ENCODE measurements at regions not wholly inside any gene's neighbourhood (a gene's known extent, or its start where the extent isn't known, plus 50 kb on each side); places are given as distances from the start of the nearest gene placed in this dataset.

GRCh38 chr18:8998481-8999217, 103.8 kb upstream of the NDUFV2 start:
- no peaks in the 10 kb centered on the region for H3K27me3 ChIP-seq (ENCODE audit: control insufficient read depth in 2 of 2, insufficient read depth in 2 of 2, low read length in 2 of 2)
- H3K9me3 ChIP-seq (replicated peaks; ENCODE audit: control insufficient read depth, insufficient read depth, low read depth, low read length): peaks cover 16% of the 10 kb centered on the region
- peak overlapping the region in 1 of 2 experiments; percentile 28; a peak in 2 of 4 replicates for H3K9ac ChIP-seq (ENCODE audit: insufficient read depth in 1 of 2, low read depth in 2 of 2, low read length in 2 of 2)
- H3K9me1 ChIP-seq (ENCODE audit: control insufficient read depth, insufficient read depth, low read length): no peaks in the 10 kb centered on the region
- ATAC-seq: peak; percentile 17; the same call in 2 of the 3 replicates
- no TSS peak for BruUV-seq (replicated peaks)
- DNase-seq (ENCODE audit: extremely low read depth in 1 of 4, low spot score in 3 of 4): peak in 3 of 4 experiments; percentile 39 to 48 (median 40)
- H3K4me1 ChIP-seq (replicated peaks in 1 of 2; ENCODE audit: control insufficient read depth in 2 of 2, insufficient read depth in 2 of 2, low read length in 2 of 2): peaks cover 14 to 52% of the 10 kb centered on the region in 2 experiments
- no peak overlapping the region for H3K4me3 ChIP-seq
- ChIA-PET POLR2A (interaction anchor here (1.2 to 5.0 kb wide), 5 partner anchors 11 to 18 kb away, joined by 3 to 26 read pairs (median 6); no protein-coding TSS in a partner anchor), CTCF (ENCODE audit: low intra/inter-chr PET ratio) (no interaction called here)
- H3K27ac ChIP-seq (ENCODE audit: extremely low read depth, low read depth, low read length): peak overlapping the region; percentile 40; the same call in 2 of the 3 replicates
- peak overlapping the region; percentile 55 for H2AFZ ChIP-seq (ENCODE audit: low read depth, low read length)
- FAIRE-seq: no peak
- WGBS (ENCODE audit: insufficient coverage, low coverage, missing lambda C conversion rate): 2% methylated on average over 4 of the region's 4 CpGs
- H3K4me2 ChIP-seq (ENCODE audit: insufficient read depth, low read length): peak overlapping the region; percentile 48
- no peaks in the 10 kb centered on the region for H4K20me1 ChIP-seq (replicated peaks; ENCODE audit: control insufficient read depth, insufficient read depth, low read length)
- H3K36me3 ChIP-seq (ENCODE audit: control insufficient read depth, insufficient read depth, low read length): no peaks in the 10 kb centered on the region; the same call in 2 of the 3 replicates
- H3K79me2 ChIP-seq (ENCODE audit: control insufficient read depth, insufficient read depth, low read length): no peaks in the 10 kb centered on the region
- intact Hi-C loops (cut with micrococcal nuclease): no loop called here
- in situ Hi-C loops (cut with MboI): no loop called here
- TF ChIP-seq ARID2 (IDR thresholded peaks at IDR 0.05) (peak; percentile 27; the same call in 1 of the 2 replicates), RBM15 (IDR thresholded peaks at IDR 0.05; ENCODE audit: insufficient read depth, low read length) (no peak), ESRRA (IDR thresholded peaks at IDR 0.05; ENCODE audit: borderline replicate concordance, low read depth) (peak; percentile 22; the same call in 1 of the 2 replicates), KDM4B (IDR thresholded peaks at IDR 0.05; ENCODE audit: borderline replicate concordance in 2 of 2, low read depth in 1 of 2) (no peak), FOXA3 (CRISPR knock-in tag; conservative IDR thresholded peaks at IDR 0.05 in 1 of 2, IDR thresholded peaks at IDR 0.05 in 1 of 2) (no peak), THAP7 (CRISPR knock-in tag; IDR thresholded peaks at IDR 0.05) (no peak), HIVEP1 (CRISPR knock-in tag; IDR thresholded peaks at IDR 0.05) (0 out of 2 replicates have a peak, but pooled peaks have one; percentile 35), RAD21 (CRISPR knock-in tag; conservative IDR thresholded peaks at IDR 0.05 in 1 of 2, IDR thresholded peaks at IDR 0.05 in 1 of 2) (peak in 1 of 2 experiments; percentile 26; a peak in 2 of 4 replicates), KLF10 (CRISPR knock-in tag; IDR thresholded peaks at IDR 0.05) (no peak), TBL1XR1 (IDR thresholded peaks at IDR 0.05; ENCODE audit: low read length in 2 of 2) (0 out of 4 replicates have a peak, but pooled peaks of 1 of the 2 experiments have one; percentile 13), MTA2 (IDR thresholded peaks at IDR 0.05; ENCODE audit: low read depth) (peak; percentile 33; the same call in 1 of the 2 replicates), ZNF121 (CRISPR knock-in tag; conservative IDR thresholded peaks at IDR 0.05) (no peak), MBD1 (CRISPR knock-in tag; IDR thresholded peaks at IDR 0.05) (no peak), SNRNP70 (optimal IDR thresholded peaks at IDR 0.05; ENCODE audit: low read depth, low read length) (no peak), ZZZ3 (IDR thresholded peaks at IDR 0.05) (no peak), CBFA2T3 (IDR thresholded peaks at IDR 0.05) (peak; percentile 55; the same call in 1 of the 2 replicates), ZBED1 (IDR thresholded peaks at IDR 0.05) (no peak), PRPF4 (IDR thresholded peaks at IDR 0.05; ENCODE audit: insufficient read depth, low read depth, low read length, poor library complexity, severe bottlenecking) (no peak), CTBP1 (IDR thresholded peaks at IDR 0.05; ENCODE audit: borderline replicate concordance) (peak; percentile 75)

Measured in K562 (cell line).